GM23338 (cell line): ENCODE measurements at regions not wholly inside any gene's neighbourhood (a gene's known extent, or its start where the extent isn't known, plus 50 kb on each side); places are given as distances from the start of the nearest gene placed in this dataset.

ENCODE experiments used
- ATAC-seq: fragments of 200-7000 bp; cut with Tn5 transposase; 3 replicates; pipeline ENCODE4 v1.9.1; 2020
- DNase-seq: peaks from one replicate; pipeline ENCODE4 v3.0.0-alpha.2; 2015; ENCODE audit warnings: low spot score
- H2AFZ ChIP-seq: fragments of 200-600 bp; sonication (generic); 2 replicates; pipeline ENCODE4 v1.8.0; 2016; ENCODE audit warnings: antibody characterized with exemption, mild to moderate bottlenecking, moderate library complexity
- H3F3A ChIP-seq: fragments of 200-600 bp; sonication (generic); replicated peaks from 2 replicates; pipeline ENCODE4 v1.8.0; 2017; ENCODE audit warnings: antibody characterized with exemption, mixed run types, low read depth
- H3K27ac ChIP-seq: fragments of 200-600 bp; sonication (generic); 2 replicates; pipeline ENCODE4 v1.6.1; 2016; ENCODE audit warnings: low read depth
- H3K27me3 ChIP-seq: fragments of 200-600 bp; sonication (generic); 2 replicates; pipeline ENCODE4 v1.8.0; 2016; ENCODE audit warnings: mild to moderate bottlenecking, mixed run types, moderate library complexity; ENCODE audit not compliant: insufficient read depth
- H3K36me3 ChIP-seq: fragments of 200-600 bp; sonication (generic); 2 replicates; pipeline ENCODE4 v1.8.0; 2016; ENCODE audit warnings: mild to moderate bottlenecking; ENCODE audit not compliant: insufficient read depth
- H3K4me1 ChIP-seq: fragments of 200-600 bp; sonication (generic); 2 replicates; pipeline ENCODE4 v1.8.0; 2016; ENCODE audit warnings: mild to moderate bottlenecking, moderate library complexity; ENCODE audit not compliant: insufficient read depth
- H3K4me2 ChIP-seq: fragments of 200-600 bp; sonication (generic); 2 replicates; pipeline ENCODE4 v1.7.1; 2017; ENCODE audit warnings: mixed run types
- H3K4me3 ChIP-seq: fragments of 200-600 bp; sonication (generic); 2 replicates; pipeline ENCODE4 v1.6.1; 2016; ENCODE audit warnings: mixed run types
- H3K79me2 ChIP-seq: fragments of 200-600 bp; sonication (generic); replicated peaks from 2 replicates; pipeline ENCODE4 v1.8.0; 2017; ENCODE audit warnings: mild to moderate bottlenecking; ENCODE audit not compliant: insufficient read depth
- H3K9me2 ChIP-seq: fragments of 200-600 bp; sonication (generic); 2 replicates; pipeline ENCODE4 v1.8.0; 2017; ENCODE audit not compliant: insufficient read depth
- H4K20me1 ChIP-seq: fragments of 200-600 bp; sonication (generic); replicated peaks from 2 replicates; pipeline ENCODE4 v1.8.0; 2017; ENCODE audit warnings: mild to moderate bottlenecking; ENCODE audit not compliant: insufficient read depth
- H3K27ac Mint-ChIP-seq: 2 replicates; pipeline ENCODE4 v1.8.0; 2020; ENCODE audit warnings: inconsistent platforms, mild to moderate bottlenecking, moderate library complexity, mixed read lengths
- H3K27me3 Mint-ChIP-seq: 3 replicates; pipeline ENCODE4 v1.8.0; 2022; ENCODE audit warnings: low read depth, mild to moderate bottlenecking, moderate library complexity, mixed read lengths, inconsistent platforms; ENCODE audit not compliant: insufficient read depth, poor library complexity
- H3K36me3 Mint-ChIP-seq: 3 replicates; pipeline ENCODE4 v1.8.0; 2021; ENCODE audit warnings: low read depth, mild to moderate bottlenecking, inconsistent platforms, moderate library complexity, mixed read lengths
- H3K4me1 Mint-ChIP-seq: 3 replicates; pipeline ENCODE4 v1.8.0; 2020; ENCODE audit warnings: mild to moderate bottlenecking, inconsistent platforms, mixed read lengths
- H3K4me3 Mint-ChIP-seq: 3 replicates; pipeline ENCODE4 v1.8.0; 2021; ENCODE audit warnings: moderate library complexity, mild to moderate bottlenecking, inconsistent platforms, mixed read lengths
- H3K9me3 Mint-ChIP-seq: 3 replicates; pipeline ENCODE4 v1.8.0; 2020; ENCODE audit warnings: moderate library complexity, mild to moderate bottlenecking, inconsistent platforms, mixed read lengths
- CREB1 ChIP-seq: fragments of 250-450 bp; sonication (Bioruptor Pico); IDR thresholded peaks from 2 replicates; pipeline ENCODE4 v1.5.0; 2020; ENCODE audit warnings: low read depth, mild to moderate bottlenecking, moderate library complexity
- EZH2 ChIP-seq: fragments of 200-600 bp; sonication (generic); IDR thresholded peaks from one replicate; pipeline ENCODE4 v1.8.0; 2017; ENCODE audit warnings: antibody characterized with exemption, mild to moderate bottlenecking, low read depth; ENCODE audit not compliant: unreplicated experiment
- EZH2phosphoT487 ChIP-seq: fragments of 200-600 bp; sonication (generic); IDR thresholded peaks from one replicate; pipeline ENCODE4 v1.8.1; 2018; ENCODE audit warnings: antibody characterized with exemption; ENCODE audit not compliant: unreplicated experiment
- JUNB ChIP-seq: IDR thresholded peaks from one replicate; pipeline ENCODE4 v1.6.1; 2016; ENCODE audit warnings: antibody characterized with exemption; ENCODE audit not compliant: unreplicated experiment
- NANOG ChIP-seq: IDR thresholded peaks from 2 replicates; pipeline ENCODE4 v1.6.1; 2016; ENCODE audit warnings: antibody characterized with exemption, borderline replicate concordance
- POLR2AphosphoS5 ChIP-seq: IDR thresholded peaks from 2 replicates; pipeline ENCODE4 v1.6.1; 2016; ENCODE audit warnings: antibody characterized with exemption, low read depth
- STAT1 ChIP-seq: IDR thresholded peaks from one replicate; pipeline ENCODE4 v1.6.1; 2016; ENCODE audit warnings: antibody characterized with exemption; ENCODE audit not compliant: unreplicated experiment
- ZNF114 ChIP-seq: fragments of 250-450 bp; sonication (Bioruptor Pico); IDR thresholded peaks from 2 replicates; pipeline ENCODE4 v1.5.0; 2020; ENCODE audit warnings: mild to moderate bottlenecking, moderate library complexity
- ZNF331 ChIP-seq: fragments of 250-450 bp; sonication (Bioruptor Pico); IDR thresholded peaks from 2 replicates; pipeline ENCODE4 v1.5.0; 2020; ENCODE audit warnings: low read depth, mild to moderate bottlenecking, moderate library complexity
- TF ChIP-seq, protein P1 (sequence below): fragments of 250-450 bp; sonication (Bioruptor Pico); IDR thresholded peaks from 2 replicates; pipeline ENCODE4 v1.5.0; 2020; ENCODE audit warnings: mild to moderate bottlenecking, moderate library complexity
- TF ChIP-seq, protein P2 (sequence below): IDR thresholded peaks from 2 replicates; pipeline ENCODE4 v1.6.1; 2016; ENCODE audit warnings: antibody characterized with exemption
- TF ChIP-seq, protein P3 (sequence below): IDR thresholded peaks from one replicate; pipeline ENCODE4 v1.6.1; 2018; ENCODE audit warnings: antibody characterized with exemption; ENCODE audit not compliant: unreplicated experiment
- TF ChIP-seq, protein P4 (sequence below), 2 experiments: fragments of 200-600 bp in 1 of 2; sonication (generic) in 1 of 2; conservative IDR thresholded peaks; 2 replicates each; pipeline versions ENCODE4 v1.5.1 to v1.6.1; 2016 to 2017; ENCODE audit warnings: antibody characterized with exemption in 2 of 2, low read depth in 2 of 2, mild to moderate bottlenecking in 2 of 2, moderate library complexity in 1 of 2

DNA sequence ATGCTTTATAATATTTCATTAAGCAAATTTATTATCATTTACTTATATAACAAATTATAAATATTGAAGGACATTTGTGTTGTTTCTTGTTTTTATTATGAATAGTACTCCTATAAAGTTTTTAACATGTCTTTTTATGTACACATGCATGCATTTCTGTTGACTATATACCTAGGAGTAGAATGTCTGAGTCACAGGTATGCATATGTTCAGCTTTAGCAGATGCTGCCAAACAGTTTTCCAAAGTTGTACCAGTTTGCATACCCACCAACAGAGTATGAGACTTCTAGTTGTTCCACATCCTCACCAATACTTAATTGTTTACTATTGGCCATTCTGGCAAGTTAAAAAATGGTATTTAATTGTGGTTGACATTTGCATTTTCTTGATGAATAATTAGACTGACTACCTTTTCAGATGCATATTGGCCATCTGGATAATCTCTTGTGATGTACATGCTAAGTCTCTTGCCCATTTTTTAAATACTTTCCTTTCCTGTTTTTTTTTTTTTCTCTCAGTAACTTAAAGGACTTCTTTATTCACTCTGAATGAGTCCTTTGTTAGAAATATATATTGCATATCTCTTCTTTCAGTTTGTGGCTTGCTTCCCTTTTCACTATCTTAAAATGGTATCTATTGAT is 132.2 kb upstream of the TRIM2 start:
- Histone ChIP-seq H3K27me3 (no peaks in the 10 kb centered on the region), H2AFZ (no peak overlapping the region), H3K4me2 (peak overlapping the region; percentile 24), H3K4me3 (no peak overlapping the region), H3K27ac (no peak overlapping the region), H3K36me3 (no peaks in the 10 kb centered on the region), H3K79me2 (no peaks in the 10 kb centered on the region), H4K20me1 (no peaks in the 10 kb centered on the region), H3F3A (no peaks in the 10 kb centered on the region), H3K4me1 (peaks cover 19% of the 10 kb centered on the region), H3K9me2 (0 out of 2 replicates have a peak, but pooled peaks cover 4% of the 10 kb centered on the region)
- DNase-seq, result no peak
- peak overlapping the region; percentile 57 for H3K27ac Mint-ChIP-seq
- H3K4me1 Mint-ChIP-seq, result peaks cover 25% of the 10 kb centered on the region
- TF ChIP-seq CREB1 (CRISPR knock-in tag) (no peak), POLR2AphosphoS5 (no peak), STAT1 (no peak), JUNB (no peak), EZH2phosphoT487 (no peak), EZH2 (no peak), NANOG (no peak), ZNF331 (CRISPR knock-in tag) (no peak), ZNF114 (CRISPR knock-in tag) (no peak)
- TF ChIP-seq, protein P1, sequence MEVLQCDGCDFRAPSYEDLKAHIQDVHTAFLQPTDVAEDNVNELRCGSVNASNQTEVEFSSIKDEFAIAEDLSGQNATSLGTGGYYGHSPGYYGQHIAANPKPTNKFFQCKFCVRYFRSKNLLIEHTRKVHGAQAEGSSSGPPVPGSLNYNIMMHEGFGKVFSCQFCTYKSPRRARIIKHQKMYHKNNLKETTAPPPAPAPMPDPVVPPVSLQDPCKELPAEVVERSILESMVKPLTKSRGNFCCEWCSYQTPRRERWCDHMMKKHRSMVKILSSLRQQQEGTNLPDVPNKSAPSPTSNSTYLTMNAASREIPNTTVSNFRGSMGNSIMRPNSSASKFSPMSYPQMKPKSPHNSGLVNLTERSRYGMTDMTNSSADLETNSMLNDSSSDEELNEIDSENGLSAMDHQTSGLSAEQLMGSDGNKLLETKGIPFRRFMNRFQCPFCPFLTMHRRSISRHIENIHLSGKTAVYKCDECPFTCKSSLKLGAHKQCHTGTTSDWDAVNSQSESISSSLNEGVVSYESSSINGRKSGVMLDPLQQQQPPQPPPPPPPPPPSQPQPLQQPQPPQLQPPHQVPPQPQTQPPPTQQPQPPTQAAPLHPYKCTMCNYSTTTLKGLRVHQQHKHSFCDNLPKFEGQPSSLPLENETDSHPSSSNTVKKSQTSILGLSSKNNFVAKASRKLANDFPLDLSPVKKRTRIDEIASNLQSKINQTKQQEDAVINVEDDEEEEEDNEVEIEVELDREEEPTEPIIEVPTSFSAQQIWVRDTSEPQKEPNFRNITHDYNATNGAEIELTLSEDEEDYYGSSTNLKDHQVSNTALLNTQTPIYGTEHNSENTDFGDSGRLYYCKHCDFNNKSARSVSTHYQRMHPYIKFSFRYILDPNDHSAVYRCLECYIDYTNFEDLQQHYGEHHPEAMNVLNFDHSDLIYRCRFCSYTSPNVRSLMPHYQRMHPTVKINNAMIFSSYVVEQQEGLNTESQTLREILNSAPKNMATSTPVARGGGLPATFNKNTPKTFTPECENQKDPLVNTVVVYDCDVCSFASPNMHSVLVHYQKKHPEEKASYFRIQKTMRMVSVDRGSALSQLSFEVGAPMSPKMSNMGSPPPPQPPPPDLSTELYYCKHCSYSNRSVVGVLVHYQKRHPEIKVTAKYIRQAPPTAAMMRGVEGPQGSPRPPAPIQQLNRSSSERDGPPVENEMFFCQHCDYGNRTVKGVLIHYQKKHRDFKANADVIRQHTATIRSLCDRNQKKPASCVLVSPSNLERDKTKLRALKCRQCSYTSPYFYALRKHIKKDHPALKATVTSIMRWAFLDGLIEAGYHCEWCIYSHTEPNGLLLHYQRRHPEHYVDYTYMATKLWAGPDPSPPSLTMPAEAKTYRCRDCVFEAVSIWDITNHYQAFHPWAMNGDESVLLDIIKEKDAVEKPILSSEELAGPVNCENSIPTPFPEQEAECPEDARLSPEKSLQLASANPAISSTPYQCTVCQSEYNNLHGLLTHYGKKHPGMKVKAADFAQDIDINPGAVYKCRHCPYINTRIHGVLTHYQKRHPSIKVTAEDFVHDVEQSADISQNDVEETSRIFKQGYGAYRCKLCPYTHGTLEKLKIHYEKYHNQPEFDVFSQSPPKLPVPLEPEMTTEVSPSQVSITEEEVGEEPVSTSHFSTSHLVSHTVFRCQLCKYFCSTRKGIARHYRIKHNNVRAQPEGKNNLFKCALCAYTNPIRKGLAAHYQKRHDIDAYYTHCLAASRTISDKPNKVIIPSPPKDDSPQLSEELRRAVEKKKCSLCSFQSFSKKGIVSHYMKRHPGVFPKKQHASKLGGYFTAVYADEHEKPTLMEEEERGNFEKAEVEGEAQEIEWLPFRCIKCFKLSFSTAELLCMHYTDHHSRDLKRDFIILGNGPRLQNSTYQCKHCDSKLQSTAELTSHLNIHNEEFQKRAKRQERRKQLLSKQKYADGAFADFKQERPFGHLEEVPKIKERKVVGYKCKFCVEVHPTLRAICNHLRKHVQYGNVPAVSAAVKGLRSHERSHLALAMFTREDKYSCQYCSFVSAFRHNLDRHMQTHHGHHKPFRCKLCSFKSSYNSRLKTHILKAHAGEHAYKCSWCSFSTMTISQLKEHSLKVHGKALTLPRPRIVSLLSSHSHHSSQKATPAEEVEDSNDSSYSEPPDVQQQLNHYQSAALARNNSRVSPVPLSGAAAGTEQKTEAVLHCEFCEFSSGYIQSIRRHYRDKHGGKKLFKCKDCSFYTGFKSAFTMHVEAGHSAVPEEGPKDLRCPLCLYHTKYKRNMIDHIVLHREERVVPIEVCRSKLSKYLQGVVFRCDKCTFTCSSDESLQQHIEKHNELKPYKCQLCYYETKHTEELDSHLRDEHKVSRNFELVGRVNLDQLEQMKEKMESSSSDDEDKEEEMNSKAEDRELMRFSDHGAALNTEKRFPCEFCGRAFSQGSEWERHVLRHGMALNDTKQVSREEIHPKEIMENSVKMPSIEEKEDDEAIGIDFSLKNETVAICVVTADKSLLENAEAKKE (CRISPR knock-in tag), result no peak
- TF ChIP-seq, protein P2, sequence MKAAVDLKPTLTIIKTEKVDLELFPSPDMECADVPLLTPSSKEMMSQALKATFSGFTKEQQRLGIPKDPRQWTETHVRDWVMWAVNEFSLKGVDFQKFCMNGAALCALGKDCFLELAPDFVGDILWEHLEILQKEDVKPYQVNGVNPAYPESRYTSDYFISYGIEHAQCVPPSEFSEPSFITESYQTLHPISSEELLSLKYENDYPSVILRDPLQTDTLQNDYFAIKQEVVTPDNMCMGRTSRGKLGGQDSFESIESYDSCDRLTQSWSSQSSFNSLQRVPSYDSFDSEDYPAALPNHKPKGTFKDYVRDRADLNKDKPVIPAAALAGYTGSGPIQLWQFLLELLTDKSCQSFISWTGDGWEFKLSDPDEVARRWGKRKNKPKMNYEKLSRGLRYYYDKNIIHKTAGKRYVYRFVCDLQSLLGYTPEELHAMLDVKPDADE, result no peak
- TF ChIP-seq, protein P3, sequence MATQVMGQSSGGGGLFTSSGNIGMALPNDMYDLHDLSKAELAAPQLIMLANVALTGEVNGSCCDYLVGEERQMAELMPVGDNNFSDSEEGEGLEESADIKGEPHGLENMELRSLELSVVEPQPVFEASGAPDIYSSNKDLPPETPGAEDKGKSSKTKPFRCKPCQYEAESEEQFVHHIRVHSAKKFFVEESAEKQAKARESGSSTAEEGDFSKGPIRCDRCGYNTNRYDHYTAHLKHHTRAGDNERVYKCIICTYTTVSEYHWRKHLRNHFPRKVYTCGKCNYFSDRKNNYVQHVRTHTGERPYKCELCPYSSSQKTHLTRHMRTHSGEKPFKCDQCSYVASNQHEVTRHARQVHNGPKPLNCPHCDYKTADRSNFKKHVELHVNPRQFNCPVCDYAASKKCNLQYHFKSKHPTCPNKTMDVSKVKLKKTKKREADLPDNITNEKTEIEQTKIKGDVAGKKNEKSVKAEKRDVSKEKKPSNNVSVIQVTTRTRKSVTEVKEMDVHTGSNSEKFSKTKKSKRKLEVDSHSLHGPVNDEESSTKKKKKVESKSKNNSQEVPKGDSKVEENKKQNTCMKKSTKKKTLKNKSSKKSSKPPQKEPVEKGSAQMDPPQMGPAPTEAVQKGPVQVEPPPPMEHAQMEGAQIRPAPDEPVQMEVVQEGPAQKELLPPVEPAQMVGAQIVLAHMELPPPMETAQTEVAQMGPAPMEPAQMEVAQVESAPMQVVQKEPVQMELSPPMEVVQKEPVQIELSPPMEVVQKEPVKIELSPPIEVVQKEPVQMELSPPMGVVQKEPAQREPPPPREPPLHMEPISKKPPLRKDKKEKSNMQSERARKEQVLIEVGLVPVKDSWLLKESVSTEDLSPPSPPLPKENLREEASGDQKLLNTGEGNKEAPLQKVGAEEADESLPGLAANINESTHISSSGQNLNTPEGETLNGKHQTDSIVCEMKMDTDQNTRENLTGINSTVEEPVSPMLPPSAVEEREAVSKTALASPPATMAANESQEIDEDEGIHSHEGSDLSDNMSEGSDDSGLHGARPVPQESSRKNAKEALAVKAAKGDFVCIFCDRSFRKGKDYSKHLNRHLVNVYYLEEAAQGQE, result no peak
- TF ChIP-seq, protein P4, sequence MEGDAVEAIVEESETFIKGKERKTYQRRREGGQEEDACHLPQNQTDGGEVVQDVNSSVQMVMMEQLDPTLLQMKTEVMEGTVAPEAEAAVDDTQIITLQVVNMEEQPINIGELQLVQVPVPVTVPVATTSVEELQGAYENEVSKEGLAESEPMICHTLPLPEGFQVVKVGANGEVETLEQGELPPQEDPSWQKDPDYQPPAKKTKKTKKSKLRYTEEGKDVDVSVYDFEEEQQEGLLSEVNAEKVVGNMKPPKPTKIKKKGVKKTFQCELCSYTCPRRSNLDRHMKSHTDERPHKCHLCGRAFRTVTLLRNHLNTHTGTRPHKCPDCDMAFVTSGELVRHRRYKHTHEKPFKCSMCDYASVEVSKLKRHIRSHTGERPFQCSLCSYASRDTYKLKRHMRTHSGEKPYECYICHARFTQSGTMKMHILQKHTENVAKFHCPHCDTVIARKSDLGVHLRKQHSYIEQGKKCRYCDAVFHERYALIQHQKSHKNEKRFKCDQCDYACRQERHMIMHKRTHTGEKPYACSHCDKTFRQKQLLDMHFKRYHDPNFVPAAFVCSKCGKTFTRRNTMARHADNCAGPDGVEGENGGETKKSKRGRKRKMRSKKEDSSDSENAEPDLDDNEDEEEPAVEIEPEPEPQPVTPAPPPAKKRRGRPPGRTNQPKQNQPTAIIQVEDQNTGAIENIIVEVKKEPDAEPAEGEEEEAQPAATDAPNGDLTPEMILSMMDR (conservative IDR thresholded peaks at IDR 0.05; ENCODE audit: low read depth in 2 of 2), result no peak
- peaks cover 8% of the 10 kb centered on the region for H3K36me3 Mint-ChIP-seq
- H3K27me3 Mint-ChIP-seq, result peaks cover 6% of the 10 kb centered on the region
- no peak for ATAC-seq
- peaks cover 3% of the 10 kb centered on the region for H3K9me3 Mint-ChIP-seq
- H3K4me3 Mint-ChIP-seq, result no peak overlapping the region
